BLaER1 treated with 17β-estradiol and CSF1 and Interleukin-3, amounts not matched to agents 10 nM and 100 nM (cell line): ENCODE measurements at regions not wholly inside any gene's neighbourhood (a gene's known extent, or its start where the extent isn't known, plus 50 kb on each side); places are given as distances from the start of the nearest gene placed in this dataset.

Experiments used
- H3K27ac ChIP-seq, 11 experiments: shearing (Covaris generic); formaldehyde crosslinking; 2 replicates each; pipeline ENCODE4 v1.8.1; 2022
- H3K27me3 ChIP-seq, 11 experiments: shearing (Covaris generic); formaldehyde crosslinking; 2 replicates each; pipeline ENCODE4 v1.8.1; 2022
- H3K36me3 ChIP-seq, 11 experiments: shearing (Covaris generic); formaldehyde crosslinking; 2 replicates each; pipeline ENCODE4 v1.8.1; 2022
- H3K4me1 ChIP-seq, 10 experiments: shearing (Covaris generic); formaldehyde crosslinking; 2 replicates each; pipeline ENCODE4 v1.8.1; 2022
- H3K4me2 ChIP-seq, 11 experiments: shearing (Covaris generic); formaldehyde crosslinking; 2 replicates each; pipeline ENCODE4 v1.8.1; 2022
- H3K4me3 ChIP-seq, 10 experiments: shearing (Covaris generic); formaldehyde crosslinking; 2 replicates each; pipeline ENCODE4 v1.8.1; 2022
- H3K9ac ChIP-seq, 11 experiments: shearing (Covaris generic); formaldehyde crosslinking; 2 replicates each; pipeline ENCODE4 v1.8.1; 2022
- H3K9me3 ChIP-seq, 11 experiments: shearing (Covaris generic); formaldehyde crosslinking; replicated peaks in 1 of 11; 2 replicates each; pipeline ENCODE4 v1.8.1; 2022
- H4K20me1 ChIP-seq, 11 experiments: shearing (Covaris generic); formaldehyde crosslinking; 2 replicates each; pipeline ENCODE4 v1.8.1; 2022
- Cebpa-rat ChIP-seq, 11 experiments: shearing (Covaris generic); IDR thresholded peaks; 2 replicates each; pipeline ENCODE4 v1.8.1; 2022

- Histone ChIP-seq H3K9me3 (peaks cover 11 to 25% (median 17%) of the 10 kb centered on the region in 11 experiments), H3K27ac (no peak overlapping the region), H3K36me3 (peaks cover 0 to 3% (median 0%) of the 10 kb centered on the region in 11 experiments; a peak in 1 of 22 replicates), H3K4me3 (no peak overlapping the region), H3K4me2 (no peak overlapping the region), H3K27me3 (no peaks in the 10 kb centered on the region), H3K4me1 (peaks cover 3 to 18% (median 8%) of the 10 kb centered on the region in 10 experiments; a peak in 19 of 20 replicates), H3K9ac (no peak overlapping the region), H4K20me1 (no peaks in the 10 kb centered on the region)
- TF ChIP-seq Cebpa-rat (IDR thresholded peaks at IDR 0.05): no peak
Measured at GRCh38 chr5:2191972-2192371, 309.2 kb upstream of the IRX4 start.

- Histone ChIP-seq H3K9me3 (peaks cover 9 to 19% (median 15%) of the 10 kb centered on the region in 11 experiments), H3K4me2 (no peak overlapping the region), H3K36me3 (peaks cover 0 to 3% (median 0%) of the 10 kb centered on the region in 11 experiments; a peak in 1 of 22 replicates), H3K4me3 (no peak overlapping the region), H4K20me1 (no peaks in the 10 kb centered on the region), H3K27me3 (peaks cover 0 to 3% (median 0%) of the 10 kb centered on the region in 11 experiments; a peak in 1 of 22 replicates), H3K9ac (no peak overlapping the region), H3K4me1 (peaks cover 11 to 33% (median 19%) of the 10 kb centered on the region in 10 experiments; a peak in 19 of 20 replicates), H3K27ac (no peak overlapping the region)
- no peak for TF ChIP-seq Cebpa-rat (IDR thresholded peaks at IDR 0.05)
Measured at GRCh38 chr5:2190549-2190948, 307.8 kb upstream of the IRX4 start.

- Histone ChIP-seq H3K9ac (no peak overlapping the region), H3K4me3 (no peak overlapping the region), H3K9me3 (no peaks in the 10 kb centered on the region; a peak in 2 of 22 replicates), H3K4me2 (0 out of 22 replicates have a peak overlapping the region, but pooled peaks of 1 of the 11 experiments have one; percentile 16), H4K20me1 (no peaks in the 10 kb centered on the region), H3K27me3 (peaks cover 0 to 3% (median 0%) of the 10 kb centered on the region in 11 experiments; a peak in 1 of 22 replicates), H3K4me1 (peaks cover 19 to 40% (median 25%) of the 10 kb centered on the region in 10 experiments), H3K36me3 (no peaks in the 10 kb centered on the region), H3K27ac (no peak overlapping the region)
- TF ChIP-seq Cebpa-rat (IDR thresholded peaks at IDR 0.05): no peak
Measured at GRCh38 chr5:2188661-2189060, 305.9 kb upstream of the IRX4 start.

- Histone ChIP-seq H3K27me3 (peaks cover 0 to 3% (median 0%) of the 10 kb centered on the region in 11 experiments; a peak in 1 of 22 replicates), H3K27ac (no peak overlapping the region), H3K4me1 (peaks cover 24 to 45% (median 31%) of the 10 kb centered on the region in 10 experiments), H3K9ac (no peak overlapping the region), H3K9me3 (no peaks in the 10 kb centered on the region), H3K4me2 (no peak overlapping the region), H3K36me3 (no peaks in the 10 kb centered on the region), H4K20me1 (no peaks in the 10 kb centered on the region), H3K4me3 (no peak overlapping the region)
- no peak for TF ChIP-seq Cebpa-rat (IDR thresholded peaks at IDR 0.05)
Measured at GRCh38 chr5:2188137-2188536, 305.4 kb upstream of the IRX4 start.

GRCh38 chr5:2187687-2188086 is 305.0 kb upstream of the IRX4 start:
- peaks cover 0 to 3% (median 0%) of the 10 kb centered on the region in 11 experiments; a peak in 1 of 22 replicates for H3K27me3 ChIP-seq
- no peaks in the 10 kb centered on the region for H4K20me1 ChIP-seq
- peak overlapping the region in 8 of 11 experiments; percentile 46 to 69 (median 62); a peak in 15 of 22 replicates for H3K4me2 ChIP-seq
- H3K36me3 ChIP-seq: no peaks in the 10 kb centered on the region
- H3K9me3 ChIP-seq: no peaks in the 10 kb centered on the region
- H3K27ac ChIP-seq: no peak overlapping the region
- H3K4me1 ChIP-seq: peaks cover 25 to 47% (median 33%) of the 10 kb centered on the region in 10 experiments
- no peak overlapping the region for H3K9ac ChIP-seq
- no peak overlapping the region for H3K4me3 ChIP-seq
- TF ChIP-seq Cebpa-rat (IDR thresholded peaks at IDR 0.05): no peak

- Histone ChIP-seq H4K20me1 (no peaks in the 10 kb centered on the region), H3K27me3 (peaks cover 0 to 3% (median 0%) of the 10 kb centered on the region in 11 experiments; a peak in 1 of 22 replicates), H3K4me2 (peak overlapping the region; percentile 41 to 69 (median 60)), H3K27ac (no peak overlapping the region), H3K36me3 (no peaks in the 10 kb centered on the region), H3K9ac (no peak overlapping the region), H3K9me3 (no peaks in the 10 kb centered on the region), H3K4me3 (no peak overlapping the region), H3K4me1 (peaks cover 25 to 47% (median 33%) of the 10 kb centered on the region in 10 experiments)
- no peak for TF ChIP-seq Cebpa-rat (IDR thresholded peaks at IDR 0.05)
Measured at GRCh38 chr5:2187156-2187555, 304.4 kb upstream of the IRX4 start.

GRCh38 chr5:2186472-2187015 is 303.8 kb upstream of the IRX4 start:
- H3K9me3 ChIP-seq: no peaks in the 10 kb centered on the region
- H3K36me3 ChIP-seq: no peaks in the 10 kb centered on the region
- no peak overlapping the region for H3K9ac ChIP-seq
- peak overlapping the region; percentile 41 to 69 (median 60) for H3K4me2 ChIP-seq
- H3K27me3 ChIP-seq: peaks cover 0 to 3% (median 0%) of the 10 kb centered on the region in 11 experiments; a peak in 1 of 22 replicates
- H3K27ac ChIP-seq: no peak overlapping the region
- no peaks in the 10 kb centered on the region for H4K20me1 ChIP-seq
- H3K4me1 ChIP-seq: peaks cover 25 to 47% (median 33%) of the 10 kb centered on the region in 10 experiments
- H3K4me3 ChIP-seq: no peak overlapping the region
- TF ChIP-seq Cebpa-rat (IDR thresholded peaks at IDR 0.05): no peak

GRCh38 chr5:2185646-2186471 is 303.1 kb upstream of the IRX4 start:
- Histone ChIP-seq H3K4me2 (peak overlapping the region in 10 of 11 experiments; percentile 41 to 69 (median 61); a peak in 17 of 22 replicates), H3K4me3 (no peak overlapping the region), H3K9me3 (no peaks in the 10 kb centered on the region), H4K20me1 (no peaks in the 10 kb centered on the region), H3K36me3 (no peaks in the 10 kb centered on the region), H3K27ac (no peak overlapping the region), H3K4me1 (peaks cover 25 to 42% (median 33%) of the 10 kb centered on the region in 10 experiments), H3K9ac (no peak overlapping the region), H3K27me3 (peaks cover 0 to 3% (median 0%) of the 10 kb centered on the region in 11 experiments; a peak in 1 of 22 replicates)
- no peak for TF ChIP-seq Cebpa-rat (IDR thresholded peaks at IDR 0.05)
